ENCODE measurements at regions not wholly inside any gene's neighbourhood (a gene's known extent, or its start where the extent isn't known, plus 50 kb on each side); places are given as distances from the start of the nearest gene placed in this dataset.

GRCh38 chr1:87894062-87894461, 565.4 kb downstream of the LMO4 start:
- H3K9me3 Mint-ChIP-seq: no peaks in the 10 kb centered on the region
- H3K36me3 Mint-ChIP-seq: no peaks in the 10 kb centered on the region
- no peak overlapping the region for H3K27ac Mint-ChIP-seq
- ChIA-PET POLR2A (ENCODE audit: partially characterized antibody) (no interaction called here), CTCF (ENCODE audit: partially characterized antibody) (no interaction called here)
- Histone ChIP-seq H3K9me3 (ENCODE audit: control insufficient read depth in 1 of 2, low read length in 2 of 2) (no peaks in the 10 kb centered on the region), H3K27me3 (ENCODE audit: insufficient read depth, low read length) (no peaks in the 10 kb centered on the region), H3K4me1 (ENCODE audit: insufficient read depth, low read length) (no peaks in the 10 kb centered on the region), H3K4me3 (ENCODE audit: low read length in 2 of 2) (no peak overlapping the region), H3K36me3 (ENCODE audit: insufficient read depth, low read length) (no peaks in the 10 kb centered on the region), H3K27ac (ENCODE audit: low read depth, low read length) (no peak overlapping the region)
- H3K4me1 Mint-ChIP-seq: no peaks in the 10 kb centered on the region
- H3K4me3 Mint-ChIP-seq: no peak overlapping the region
- no peak for DNase-seq
- H3K27me3 Mint-ChIP-seq: peaks cover 0 to 7% of the 10 kb centered on the region in 2 donors
- intact Hi-C loops (cut with micrococcal nuclease): no loop called here

- intact Hi-C loops (cut with micrococcal nuclease): no loop called here
- no peak overlapping the region for H3K4me3 ChIP-seq (ENCODE audit: low read length in 2 of 2)
These were observed 568.8 kb downstream of the LMO4 start for GRCh38 chr1:87897481-87897880.

GRCh38 chr1:87898431-87898830, 569.8 kb downstream of the LMO4 start:
- no peaks in the 10 kb centered on the region for H3K4me1 ChIP-seq (ENCODE audit: insufficient read depth, low read length)
- no peak overlapping the region for H3K4me3 Mint-ChIP-seq
- H3K27ac Mint-ChIP-seq: no peak overlapping the region
- H3K36me3 Mint-ChIP-seq: no peaks in the 10 kb centered on the region
- CTCF ChIA-PET (ENCODE audit: partially characterized antibody): no interaction called here
- intact Hi-C loops (cut with micrococcal nuclease): no loop called here
- no peak overlapping the region for H3K27ac ChIP-seq (ENCODE audit: low read depth, low read length)
- H3K36me3 ChIP-seq (ENCODE audit: insufficient read depth, low read length): no peaks in the 10 kb centered on the region
- no peaks in the 10 kb centered on the region for H3K27me3 ChIP-seq (ENCODE audit: insufficient read depth, low read length)
- DNase-seq: no peak
- POLR2A ChIA-PET (ENCODE audit: partially characterized antibody): no interaction called here
- no peaks in the 10 kb centered on the region for H3K9me3 Mint-ChIP-seq
- H3K9me3 ChIP-seq (ENCODE audit: control insufficient read depth in 1 of 2, low read length in 2 of 2): no peaks in the 10 kb centered on the region
- H3K27me3 Mint-ChIP-seq: peaks cover 3 to 4% of the 10 kb centered on the region in 2 donors
- H3K4me1 Mint-ChIP-seq: no peaks in the 10 kb centered on the region
- H3K4me3 ChIP-seq (ENCODE audit: low read length in 2 of 2): no peak overlapping the region

More at GRCh38 chr1:87897481-87897880, 568.8 kb downstream of the LMO4 start:
- H3K27me3 ChIP-seq (ENCODE audit: insufficient read depth, low read length): no peaks in the 10 kb centered on the region
- ChIA-PET POLR2A (ENCODE audit: partially characterized antibody) (no interaction called here), CTCF (ENCODE audit: partially characterized antibody) (no interaction called here)
- Mint-ChIP-seq H3K27me3 (peaks cover 2 to 5% of the 10 kb centered on the region in 2 donors), H3K4me1 (no peaks in the 10 kb centered on the region), H3K36me3 (no peaks in the 10 kb centered on the region), H3K9me3 (no peaks in the 10 kb centered on the region), H3K27ac (no peak overlapping the region), H3K4me3 (no peak overlapping the region)
- DNase-seq: no peak
- no peaks in the 10 kb centered on the region for H3K4me1 ChIP-seq (ENCODE audit: insufficient read depth, low read length)
- H3K27ac ChIP-seq (ENCODE audit: low read depth, low read length): no peak overlapping the region
- H3K36me3 ChIP-seq (ENCODE audit: insufficient read depth, low read length): no peaks in the 10 kb centered on the region
- no peaks in the 10 kb centered on the region for H3K9me3 ChIP-seq (ENCODE audit: control insufficient read depth in 1 of 2, low read length in 2 of 2)

GRCh38 chr1:87899017-87899416, 570.3 kb downstream of the LMO4 start:
- no peaks in the 10 kb centered on the region for H3K9me3 ChIP-seq (ENCODE audit: control insufficient read depth in 1 of 2, low read length in 2 of 2)
- H3K36me3 ChIP-seq (ENCODE audit: insufficient read depth, low read length): no peaks in the 10 kb centered on the region
- H3K4me3 ChIP-seq (ENCODE audit: low read length in 2 of 2): no peak overlapping the region
- peaks cover 3 to 5% of the 10 kb centered on the region in 2 donors for H3K27me3 Mint-ChIP-seq
- no peaks in the 10 kb centered on the region for H3K4me1 Mint-ChIP-seq
- intact Hi-C loops (cut with micrococcal nuclease): no loop called here
- ChIA-PET CTCF (ENCODE audit: partially characterized antibody) (no interaction called here), POLR2A (ENCODE audit: partially characterized antibody) (no interaction called here)
- H3K4me3 Mint-ChIP-seq: no peak overlapping the region
- H3K36me3 Mint-ChIP-seq: no peaks in the 10 kb centered on the region
- H3K9me3 Mint-ChIP-seq: no peaks in the 10 kb centered on the region
- no peaks in the 10 kb centered on the region for H3K4me1 ChIP-seq (ENCODE audit: insufficient read depth, low read length)
- no peak overlapping the region for H3K27ac ChIP-seq (ENCODE audit: low read depth, low read length)
- no peak overlapping the region for H3K27ac Mint-ChIP-seq
- no peaks in the 10 kb centered on the region for H3K27me3 ChIP-seq (ENCODE audit: insufficient read depth, low read length)
- no peak for DNase-seq

DNA sequence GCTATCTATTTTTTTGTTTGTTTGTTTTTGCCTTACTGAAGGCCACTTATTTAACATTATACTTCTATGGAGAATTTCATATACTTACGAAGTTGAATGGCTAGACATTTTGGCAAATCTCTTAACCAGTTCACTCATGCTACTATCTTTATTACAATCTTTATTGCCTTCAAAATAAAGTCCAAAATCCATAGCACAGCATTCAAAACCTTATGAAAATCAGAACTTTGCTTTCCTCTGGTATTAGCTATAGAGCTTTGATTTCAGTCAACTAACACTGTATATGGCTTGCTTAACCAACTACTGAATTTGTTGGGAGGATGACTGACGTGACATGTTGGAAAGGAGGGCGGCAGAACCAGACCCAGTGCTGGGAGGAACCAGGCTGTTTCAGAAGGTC, 571.1 kb downstream of the LMO4 start:
- Histone ChIP-seq H3K36me3 (ENCODE audit: insufficient read depth, low read length) (no peaks in the 10 kb centered on the region), H3K4me1 (ENCODE audit: insufficient read depth, low read length) (no peaks in the 10 kb centered on the region), H3K4me3 (ENCODE audit: low read length in 2 of 2) (no peak overlapping the region), H3K27me3 (ENCODE audit: insufficient read depth, low read length) (no peaks in the 10 kb centered on the region), H3K9me3 (ENCODE audit: control insufficient read depth in 1 of 2, low read length in 2 of 2) (no peaks in the 10 kb centered on the region), H3K27ac (ENCODE audit: low read depth, low read length) (no peak overlapping the region)
- Mint-ChIP-seq H3K9me3 (no peaks in the 10 kb centered on the region), H3K27ac (no peak overlapping the region), H3K4me3 (no peak overlapping the region), H3K36me3 (no peaks in the 10 kb centered on the region), H3K27me3 (peaks cover 3 to 7% of the 10 kb centered on the region in 2 donors), H3K4me1 (no peaks in the 10 kb centered on the region)
- intact Hi-C loops (cut with micrococcal nuclease): no loop called here
- CTCF ChIA-PET (ENCODE audit: partially characterized antibody): no interaction called here
- POLR2A ChIA-PET (ENCODE audit: partially characterized antibody): no interaction called here
- DNase-seq: no peak

GRCh38 chr1:87902830-87903229, 574.1 kb downstream of the LMO4 start:
- DNase-seq: no peak
- ChIA-PET CTCF (ENCODE audit: partially characterized antibody) (no interaction called here), POLR2A (ENCODE audit: partially characterized antibody) (no interaction called here)
- Mint-ChIP-seq H3K27me3 (peaks cover 3 to 7% of the 10 kb centered on the region in 2 donors), H3K9me3 (no peaks in the 10 kb centered on the region), H3K27ac (no peak overlapping the region), H3K4me1 (no peaks in the 10 kb centered on the region), H3K36me3 (no peaks in the 10 kb centered on the region), H3K4me3 (no peak overlapping the region)
- intact Hi-C loops (cut with micrococcal nuclease): no loop called here
- Histone ChIP-seq H3K4me3 (ENCODE audit: low read length in 2 of 2) (no peak overlapping the region), H3K9me3 (ENCODE audit: control insufficient read depth in 1 of 2, low read length in 2 of 2) (no peaks in the 10 kb centered on the region), H3K27me3 (ENCODE audit: insufficient read depth, low read length) (no peaks in the 10 kb centered on the region), H3K27ac (ENCODE audit: low read depth, low read length) (no peak overlapping the region), H3K36me3 (ENCODE audit: insufficient read depth, low read length) (no peaks in the 10 kb centered on the region), H3K4me1 (ENCODE audit: insufficient read depth, low read length) (no peaks in the 10 kb centered on the region)

GRCh38 chr1:87903242-87903641, 574.6 kb downstream of the LMO4 start:
- Mint-ChIP-seq H3K27me3 (peaks cover 3 to 7% of the 10 kb centered on the region in 2 donors), H3K36me3 (no peaks in the 10 kb centered on the region), H3K9me3 (no peaks in the 10 kb centered on the region), H3K27ac (no peak overlapping the region), H3K4me3 (no peak overlapping the region), H3K4me1 (no peaks in the 10 kb centered on the region)
- ChIA-PET POLR2A (ENCODE audit: partially characterized antibody) (no interaction called here), CTCF (ENCODE audit: partially characterized antibody) (no interaction called here)
- H3K36me3 ChIP-seq (ENCODE audit: insufficient read depth, low read length): no peaks in the 10 kb centered on the region
- H3K27me3 ChIP-seq (ENCODE audit: insufficient read depth, low read length): no peaks in the 10 kb centered on the region
- H3K4me1 ChIP-seq (ENCODE audit: insufficient read depth, low read length): no peaks in the 10 kb centered on the region
- no peak overlapping the region for H3K27ac ChIP-seq (ENCODE audit: low read depth, low read length)
- DNase-seq: no peak
- intact Hi-C loops (cut with micrococcal nuclease): no loop called here
- no peaks in the 10 kb centered on the region for H3K9me3 ChIP-seq (ENCODE audit: control insufficient read depth in 1 of 2, low read length in 2 of 2)
- no peak overlapping the region for H3K4me3 ChIP-seq (ENCODE audit: low read length in 2 of 2)

DNA sequence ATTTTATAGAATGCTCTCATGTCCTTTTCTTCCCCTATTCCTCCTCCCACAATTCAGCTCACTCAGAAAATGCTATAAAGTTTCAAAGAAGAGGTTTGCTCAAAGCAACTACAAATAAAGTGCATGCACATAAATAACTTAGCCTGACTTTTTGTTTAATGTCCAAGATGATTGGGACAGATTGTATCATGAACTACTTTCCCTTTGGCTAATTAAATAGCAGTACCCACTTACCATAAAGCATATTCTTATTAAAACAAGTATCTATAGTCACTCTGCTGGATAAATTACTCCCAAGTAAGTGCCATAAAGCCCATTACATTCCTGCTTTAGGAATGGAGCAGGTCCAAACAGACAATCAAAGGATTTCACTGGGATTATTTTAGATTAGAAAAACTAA, 576.0 kb downstream of the LMO4 start:
- H3K27ac ChIP-seq (ENCODE audit: low read depth, low read length): no peak overlapping the region
- Mint-ChIP-seq H3K36me3 (no peaks in the 10 kb centered on the region), H3K4me1 (no peaks in the 10 kb centered on the region), H3K9me3 (no peaks in the 10 kb centered on the region), H3K27ac (no peak overlapping the region), H3K27me3 (peaks cover 3 to 7% of the 10 kb centered on the region in 2 donors), H3K4me3 (no peak overlapping the region)
- H3K27me3 ChIP-seq (ENCODE audit: insufficient read depth, low read length): no peaks in the 10 kb centered on the region
- POLR2A ChIA-PET (ENCODE audit: partially characterized antibody): no interaction called here
- H3K9me3 ChIP-seq (ENCODE audit: control insufficient read depth in 1 of 2, low read length in 2 of 2): no peaks in the 10 kb centered on the region
- DNase-seq: no peak
- H3K4me1 ChIP-seq (ENCODE audit: insufficient read depth, low read length): no peaks in the 10 kb centered on the region
- CTCF ChIA-PET (ENCODE audit: partially characterized antibody): no interaction called here
- H3K36me3 ChIP-seq (ENCODE audit: insufficient read depth, low read length): no peaks in the 10 kb centered on the region
- no peak overlapping the region for H3K4me3 ChIP-seq (ENCODE audit: low read length in 2 of 2)
- intact Hi-C loops (cut with micrococcal nuclease): no loop called here

All from CD4-positive, alpha-beta memory T cell (primary cell).